Superior temporal gyrus (tissue), 1 donor: ENCODE measurements at regions not wholly inside any gene's neighbourhood (a gene's known extent, or its start where the extent isn't known, plus 50 kb on each side); places are given as distances from the start of the nearest gene placed in this dataset.
"Not testable (repeated sequence)": the region's sequence is repeated elsewhere in the genome, so short reads cannot be mapped to it uniquely, and the experiment has no call there.

Source experiments
- DNase-seq: peaks from one replicate; pipeline ENCODE4 v3.0.0-alpha.2; 2016; ENCODE audit errors: extremely low spot score

DNA sequence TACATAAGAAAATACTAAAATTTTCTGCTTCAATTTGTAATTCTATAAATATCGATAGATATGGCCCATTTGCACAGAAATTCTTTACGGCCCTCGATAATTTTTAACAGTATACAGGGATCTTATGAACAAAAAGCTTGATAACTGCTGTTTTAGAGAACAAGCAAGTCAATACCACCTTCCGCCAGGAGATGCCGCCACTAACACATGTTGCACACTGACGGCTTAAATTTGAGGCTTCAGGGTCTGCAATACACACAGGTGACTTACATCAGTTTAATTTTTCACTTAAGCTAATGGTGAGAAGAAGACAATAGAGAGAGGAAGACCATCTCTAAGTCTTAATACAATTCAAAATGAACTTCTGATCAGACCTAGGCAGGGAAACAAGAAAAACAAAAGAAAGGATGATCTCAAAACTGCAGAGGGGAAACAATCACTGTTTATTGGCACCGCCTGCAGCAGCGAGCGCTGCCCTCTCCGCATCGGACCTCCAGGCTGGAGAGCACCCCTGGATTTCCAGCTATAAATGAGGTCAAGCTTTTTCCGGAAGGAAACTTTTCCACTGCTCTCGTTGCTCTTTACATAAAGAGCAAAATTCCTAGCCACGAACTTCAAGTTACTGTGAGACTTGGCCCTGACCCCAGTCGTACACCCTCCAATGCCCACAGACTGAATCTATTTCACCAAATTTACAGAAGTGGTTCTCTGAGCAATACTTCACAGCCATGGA is 53.9 kb downstream of the OTOR start:
- DNase-seq = peak; percentile 89

DNA sequence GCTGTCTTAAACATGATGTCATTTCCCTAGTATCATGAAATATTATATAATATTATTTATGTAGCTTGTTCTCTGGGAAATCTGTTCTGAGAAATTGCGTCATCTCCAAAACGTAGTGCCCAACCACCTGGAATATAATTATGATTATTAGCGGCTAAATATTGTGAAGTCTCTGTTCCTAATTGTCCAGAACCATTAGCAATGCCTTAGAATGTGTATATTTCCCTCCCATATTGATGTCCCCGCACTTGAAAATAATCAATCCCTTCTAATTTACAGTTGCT is 54.4 kb downstream of the OTOR start:
- DNase-seq = no peak

DNA sequence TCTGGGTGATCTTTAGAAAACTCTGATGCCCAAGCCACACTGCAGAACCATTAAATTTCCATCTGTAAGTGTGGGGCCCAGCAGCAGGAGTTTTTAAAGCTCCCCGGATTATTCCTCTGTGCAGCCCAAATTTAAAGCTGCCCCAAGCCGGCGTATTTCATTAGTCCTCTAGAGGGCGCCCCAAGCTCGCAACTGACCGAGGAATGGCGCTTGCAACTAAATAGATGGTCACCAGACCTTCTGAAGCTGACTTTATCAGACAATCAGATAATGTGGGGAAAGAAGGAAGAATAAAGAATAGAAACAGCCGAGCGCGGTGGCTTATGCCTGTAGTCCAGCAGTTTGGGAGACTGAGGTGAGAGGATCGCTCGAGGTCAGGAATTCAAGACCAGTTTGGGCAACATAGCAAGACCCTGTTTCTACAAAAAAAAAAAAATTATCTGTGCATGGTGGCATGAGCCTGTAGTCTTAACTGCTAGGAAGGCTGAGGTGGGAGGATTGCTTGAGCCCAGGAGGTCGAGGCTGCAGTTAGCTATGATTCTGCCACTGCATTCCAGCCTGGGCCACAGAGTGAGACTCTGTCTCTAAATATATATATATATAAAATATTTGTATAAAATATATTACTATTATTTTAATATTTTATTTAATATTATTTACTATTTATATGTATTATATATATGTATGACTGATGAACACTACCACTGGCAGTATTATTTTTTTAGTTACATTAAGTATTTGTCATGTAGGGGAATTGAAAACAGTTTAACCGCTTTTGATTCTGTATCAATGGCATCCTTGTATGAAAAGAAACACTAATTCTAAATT is 56.0 kb downstream of the OTOR start:
- DNase-seq = peak; percentile 90

DNA sequence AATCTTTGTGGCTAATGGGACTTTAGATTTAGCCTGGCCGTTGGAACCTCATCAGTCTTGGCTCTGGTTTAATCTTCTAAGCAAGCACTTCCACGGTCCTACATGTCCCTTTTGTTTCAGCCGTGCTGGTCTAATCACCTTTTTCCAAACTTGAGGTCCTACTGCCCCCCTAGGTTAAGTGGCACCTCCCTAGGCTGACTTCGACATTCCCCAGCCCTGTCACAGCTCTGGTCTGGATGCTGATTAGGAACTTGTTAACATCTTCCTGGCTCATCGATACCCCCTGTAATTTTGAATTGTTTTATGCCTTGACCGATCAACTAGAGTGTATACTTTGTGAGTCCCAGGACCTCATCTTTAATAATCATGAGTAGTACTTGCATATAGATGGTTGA is 56.6 kb downstream of the OTOR start:
- DNase-seq = no peak

DNA sequence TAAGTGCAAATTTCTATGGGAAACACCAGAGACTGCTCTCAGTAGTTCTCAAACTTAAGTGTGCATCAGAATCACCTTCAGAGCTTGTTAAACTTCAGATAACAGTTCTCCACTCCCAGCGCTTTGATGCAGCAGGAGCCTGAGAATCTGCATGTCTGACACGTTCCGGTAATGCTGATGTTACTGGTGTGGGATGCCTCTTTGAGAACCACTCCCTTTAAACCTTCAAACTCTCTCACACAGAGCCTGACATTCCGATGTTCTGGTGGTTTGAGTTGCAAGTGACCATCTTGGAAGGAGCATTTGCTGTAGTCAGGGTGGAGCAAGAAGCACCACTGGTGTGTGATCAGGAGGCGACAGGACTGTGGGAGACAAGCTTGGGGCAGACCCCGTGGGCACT is 57.9 kb downstream of the OTOR start:
- DNase-seq = no peak

DNA sequence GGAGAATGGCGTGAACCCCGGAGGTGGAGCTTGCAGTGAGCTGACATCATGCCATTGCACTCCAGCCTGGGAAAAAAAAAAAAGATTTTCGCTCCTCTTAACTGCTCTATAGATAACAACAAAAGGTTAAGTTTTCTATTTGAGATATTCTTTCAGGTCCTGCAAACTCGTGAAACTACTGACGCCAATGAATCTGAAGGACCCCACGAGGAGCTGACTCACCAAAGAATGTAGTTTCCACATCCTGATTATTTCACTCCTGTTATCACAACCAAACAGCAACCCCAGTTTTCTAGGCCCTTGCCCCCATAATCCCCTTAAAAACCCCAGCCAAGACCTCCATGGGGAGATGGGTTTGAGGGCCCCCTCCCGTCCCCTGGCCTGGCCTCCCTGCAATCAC is 58.7 kb downstream of the OTOR start:
- no peak for DNase-seq

DNA sequence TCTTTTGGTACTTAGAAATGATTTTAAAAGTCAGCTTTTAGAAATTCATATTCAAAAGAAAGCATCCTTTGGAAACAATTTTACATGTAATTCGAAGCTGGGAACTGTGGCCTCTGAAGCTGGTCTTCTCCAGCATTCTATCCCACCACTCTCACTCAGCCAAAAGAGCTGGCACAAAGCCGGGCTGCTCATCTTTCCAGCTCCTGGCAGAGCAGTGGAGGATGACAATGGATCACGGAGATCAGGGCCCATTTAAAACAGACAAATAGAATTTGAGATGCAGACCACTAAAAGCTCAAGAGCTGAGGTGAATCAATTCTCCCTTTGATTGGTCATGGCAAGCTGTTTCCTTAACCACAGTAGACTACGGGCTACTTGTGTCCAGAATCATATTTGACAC is 60.6 kb downstream of the OTOR start:
- DNase-seq = no peak

DNA sequence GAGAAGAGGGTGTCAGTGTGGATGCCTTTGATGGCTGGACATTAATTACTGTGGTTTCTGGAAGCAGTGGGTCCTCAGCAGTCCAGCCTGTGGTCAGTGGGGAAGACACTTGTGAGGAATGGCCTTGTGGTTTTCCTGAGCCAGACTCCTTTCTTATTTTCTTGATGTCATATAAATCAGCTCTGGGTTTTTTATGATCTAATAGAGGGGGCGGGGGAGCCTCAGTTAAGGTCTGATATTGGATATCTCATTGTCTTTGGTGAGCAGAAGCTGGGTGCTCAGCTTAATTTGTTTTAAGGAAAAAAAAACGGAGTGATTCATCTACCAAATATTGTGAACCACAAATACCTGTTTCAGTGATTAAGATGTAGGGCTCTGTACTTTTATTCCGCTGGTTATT is 62.1 kb downstream of the OTOR start:
- DNase-seq = no peak

DNA sequence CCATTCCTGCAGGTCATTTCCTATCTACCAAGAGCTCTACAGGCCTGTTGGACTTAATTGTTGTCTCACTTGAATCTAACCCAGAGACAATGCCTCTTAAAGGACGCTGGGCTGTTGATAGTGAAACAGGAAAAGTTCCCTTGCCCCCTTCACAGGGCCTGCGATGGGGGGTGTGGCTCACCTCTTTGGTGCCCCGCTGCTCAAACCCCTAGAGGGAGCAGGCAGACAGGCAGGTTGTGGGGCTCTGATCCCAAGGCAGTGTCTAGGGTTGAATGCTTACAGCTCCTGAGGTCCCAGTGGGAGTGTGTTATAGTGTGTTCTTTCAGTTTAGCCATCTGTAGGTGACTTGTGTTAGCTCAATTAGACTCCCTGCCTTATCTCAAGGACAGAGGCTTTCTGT is 68.0 kb downstream of the OTOR start:
- no peak for DNase-seq

DNA sequence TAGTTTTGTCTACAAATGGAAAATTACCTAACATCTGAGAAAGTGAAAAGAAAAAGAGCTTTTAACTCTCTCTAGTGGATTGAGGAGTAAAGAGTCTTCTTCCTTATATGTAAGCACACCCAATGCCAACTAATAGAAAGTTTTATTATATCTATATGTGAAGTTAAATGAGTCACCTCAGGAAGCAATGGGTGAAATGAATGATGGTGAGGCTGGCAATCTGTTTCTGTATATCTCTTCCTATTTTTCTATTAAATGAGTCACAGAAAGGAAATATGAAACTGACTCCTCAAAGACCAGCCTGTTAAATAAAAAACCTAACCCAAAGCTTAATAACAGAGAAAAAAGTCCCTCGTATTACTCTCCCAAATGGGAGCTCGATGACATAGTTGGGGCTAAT is 71.3 kb downstream of the OTOR start:
- DNase-seq = no peak

DNA sequence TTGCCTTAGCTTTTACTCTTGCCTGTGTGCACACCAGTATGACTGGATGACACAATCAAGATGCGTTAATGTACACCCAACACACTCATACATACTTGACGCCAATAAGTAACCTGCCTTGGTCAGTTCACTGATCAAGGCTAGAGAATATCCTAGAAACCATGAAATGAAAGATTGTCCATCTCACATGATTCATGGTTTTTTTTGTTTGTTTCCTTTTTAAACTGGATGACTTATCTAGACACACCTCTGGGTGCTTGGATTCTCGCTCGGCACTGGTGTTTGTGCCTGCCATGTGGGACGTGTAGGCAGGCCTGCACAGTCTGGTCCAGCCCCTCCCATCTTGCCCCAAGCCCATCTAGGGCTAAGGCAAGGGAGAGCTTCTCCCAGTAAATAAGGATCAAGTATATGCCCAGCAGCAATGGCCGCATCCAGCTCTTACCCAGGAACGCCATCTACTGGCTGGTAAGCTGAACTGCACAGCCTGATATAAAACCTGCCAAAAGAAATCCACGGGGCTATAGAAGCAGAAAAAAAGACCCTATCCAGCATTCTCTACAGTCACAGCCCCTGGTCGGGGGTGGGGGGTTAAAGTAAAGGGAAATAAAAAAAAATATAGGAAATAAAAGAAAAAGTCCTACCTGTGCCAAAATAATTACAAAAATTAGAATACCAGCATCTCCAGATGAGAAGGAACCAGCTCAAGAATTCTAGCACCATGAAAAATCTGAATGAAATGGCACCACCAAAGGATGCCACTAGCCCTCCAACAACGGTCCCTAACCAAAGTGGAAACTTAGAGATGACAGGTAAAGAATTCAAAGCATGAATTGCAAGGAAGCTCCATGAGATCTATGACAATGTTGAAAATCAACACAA is 73.3 kb downstream of the OTOR start:
- peak; percentile 29 for DNase-seq

DNA sequence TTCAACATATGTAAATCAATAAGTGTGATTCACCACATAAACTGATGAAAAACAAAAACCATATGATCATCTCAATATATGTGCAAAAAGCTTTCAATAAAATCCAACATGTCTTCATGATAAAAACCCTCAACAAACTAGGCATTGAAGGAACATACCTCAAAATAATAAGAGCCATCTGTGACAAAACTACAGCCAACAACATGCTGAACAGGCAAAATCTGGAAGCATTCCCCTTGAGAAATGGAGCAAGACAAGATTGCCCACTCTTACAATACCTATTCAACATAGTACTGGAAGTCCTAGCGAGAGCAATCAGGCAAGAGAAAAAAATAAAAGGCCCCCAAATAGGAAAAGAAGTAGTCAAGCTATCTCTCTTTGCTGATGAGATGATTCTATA is 76.5 kb downstream of the OTOR start:
- DNase-seq = no peak

DNA sequence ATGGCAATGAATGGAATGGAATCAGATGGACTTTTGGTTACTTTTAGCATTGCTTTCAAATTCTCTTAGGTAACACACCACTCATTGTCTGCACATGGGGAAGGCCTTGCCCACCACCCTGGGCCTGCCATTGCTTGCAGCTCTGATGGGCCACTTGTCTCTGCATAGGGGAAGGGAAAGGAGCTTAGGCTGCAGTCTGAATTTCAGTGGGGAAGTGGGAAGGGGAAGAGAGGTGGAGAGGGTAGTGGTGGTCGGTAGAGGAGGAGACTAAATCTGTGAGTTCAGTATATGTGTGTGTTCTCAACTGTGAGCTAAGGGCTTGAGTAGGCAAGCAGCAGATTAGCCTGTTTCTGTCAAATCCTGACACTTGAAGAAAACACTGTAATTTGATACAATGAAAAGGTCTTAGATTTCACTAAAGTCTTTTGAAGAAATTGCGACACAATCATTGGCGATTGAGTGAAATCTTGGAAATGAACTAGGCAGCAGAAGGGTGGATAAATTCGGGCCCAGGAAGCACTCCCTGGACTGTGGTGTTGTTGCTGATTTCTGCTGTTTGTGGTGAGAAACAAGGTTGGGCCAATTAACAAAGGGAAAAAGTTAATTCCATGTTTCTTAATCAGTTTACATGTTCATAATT is 80.6 kb downstream of the OTOR start:
- no peak for DNase-seq

DNA sequence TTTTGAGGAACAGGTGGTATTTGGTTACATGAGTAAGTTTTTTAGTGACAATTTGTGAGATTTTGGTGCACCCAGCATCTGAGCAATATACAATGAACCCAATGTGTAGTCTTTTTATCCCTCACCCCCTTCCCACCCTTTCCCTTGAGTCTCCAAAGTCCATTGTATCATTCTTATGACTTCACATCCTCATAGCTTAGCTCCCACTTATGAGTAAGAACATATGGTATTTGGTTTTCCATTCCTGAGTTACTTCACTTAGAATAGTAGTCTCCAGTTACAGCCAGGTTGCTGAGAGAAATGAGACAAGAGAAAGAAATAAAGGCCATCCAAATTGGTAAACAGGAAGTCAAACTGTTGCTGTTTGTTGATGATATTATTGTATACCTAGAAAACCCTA is 87.5 kb downstream of the OTOR start:
- DNase-seq = not testable (repeated sequence)

DNA sequence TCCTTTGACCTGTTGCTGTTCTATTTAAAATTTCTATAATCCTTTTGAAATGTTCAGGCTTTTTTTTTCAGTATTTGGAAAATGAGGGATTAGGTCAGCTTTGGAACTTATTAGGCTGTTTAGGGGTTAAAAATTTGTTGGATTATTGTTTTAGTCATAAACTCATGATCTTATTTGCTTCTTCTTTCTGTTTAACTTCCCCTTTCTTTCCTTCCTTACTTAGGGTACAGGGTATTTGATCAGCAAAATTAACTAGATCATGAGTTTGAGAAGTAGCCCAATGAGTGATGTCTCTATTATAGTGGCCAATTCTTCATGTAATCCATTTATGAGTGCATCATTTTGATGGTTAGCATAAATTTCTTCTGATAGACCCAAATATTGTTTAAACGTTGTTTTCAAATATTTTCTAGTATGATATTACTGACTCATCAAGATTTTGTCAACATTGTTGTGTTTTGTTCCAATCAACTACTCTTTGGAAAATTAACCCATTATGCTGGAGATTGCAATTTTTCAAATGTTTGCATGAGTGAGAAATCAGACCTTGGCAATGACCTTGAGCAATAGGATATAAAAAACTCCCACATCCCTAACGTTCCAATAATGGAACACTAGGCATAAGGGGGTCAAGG is 94.4 kb downstream of the OTOR start:
- DNase-seq = no peak

DNA sequence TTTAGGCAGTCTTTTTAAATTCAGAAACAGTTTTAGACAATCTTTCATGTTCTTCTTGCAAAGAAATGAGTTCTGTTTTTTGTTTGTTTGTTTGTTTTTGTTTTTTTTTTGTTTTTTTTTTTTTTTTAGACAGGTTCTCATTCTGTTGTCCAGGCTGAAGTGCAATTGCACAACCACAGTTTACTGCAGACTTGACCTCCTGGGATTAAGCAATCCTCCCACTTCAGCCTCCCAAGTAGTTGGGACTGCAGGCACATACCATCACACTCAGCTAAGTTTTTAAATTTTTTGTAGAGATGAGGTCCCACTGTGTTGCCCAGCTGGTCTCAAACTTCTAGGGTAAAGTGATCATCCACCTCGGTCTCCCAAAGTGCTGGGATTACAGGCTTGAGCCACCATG is 96.2 kb downstream of the OTOR start:
- no peak for DNase-seq

DNA sequence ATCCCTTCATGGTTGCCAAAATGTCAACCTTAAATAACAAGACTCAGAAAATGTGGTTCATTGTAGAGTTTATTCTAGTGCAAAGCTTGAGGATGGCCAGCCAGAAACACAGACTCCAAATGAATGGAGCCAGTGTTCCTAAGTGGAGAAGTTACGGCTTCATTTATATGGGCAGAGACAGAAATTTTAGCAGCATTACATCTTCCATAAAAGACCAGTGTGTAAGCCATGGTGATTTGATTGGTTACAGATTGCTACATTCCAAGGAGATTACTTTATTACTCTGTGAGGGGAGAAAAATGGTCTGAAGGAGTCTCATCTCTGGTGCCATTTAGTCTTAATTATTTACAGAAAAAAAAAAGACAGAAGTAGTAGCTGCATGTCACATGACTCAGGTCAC is 97.8 kb downstream of the OTOR start:
- DNase-seq = no peak

DNA sequence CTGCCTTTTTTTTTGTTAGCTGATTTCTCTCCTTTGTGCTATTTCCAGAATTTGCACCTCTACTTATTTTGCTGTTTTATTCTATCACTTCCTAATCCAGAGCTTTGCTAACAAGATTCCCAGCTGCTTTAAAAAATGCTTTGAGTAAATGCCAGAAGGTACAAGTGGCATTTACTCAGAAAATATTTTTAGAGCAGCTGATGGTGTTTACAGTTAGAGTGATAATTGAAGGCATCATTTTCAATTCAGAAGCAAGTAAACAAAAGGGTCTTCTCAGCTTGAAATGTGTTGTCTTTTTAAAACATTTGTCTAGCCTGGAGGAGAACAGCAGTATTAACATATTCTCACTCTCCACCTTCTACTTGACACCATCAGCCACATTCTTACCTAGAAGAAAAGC is 99.9 kb downstream of the OTOR start:
- no peak for DNase-seq

DNA sequence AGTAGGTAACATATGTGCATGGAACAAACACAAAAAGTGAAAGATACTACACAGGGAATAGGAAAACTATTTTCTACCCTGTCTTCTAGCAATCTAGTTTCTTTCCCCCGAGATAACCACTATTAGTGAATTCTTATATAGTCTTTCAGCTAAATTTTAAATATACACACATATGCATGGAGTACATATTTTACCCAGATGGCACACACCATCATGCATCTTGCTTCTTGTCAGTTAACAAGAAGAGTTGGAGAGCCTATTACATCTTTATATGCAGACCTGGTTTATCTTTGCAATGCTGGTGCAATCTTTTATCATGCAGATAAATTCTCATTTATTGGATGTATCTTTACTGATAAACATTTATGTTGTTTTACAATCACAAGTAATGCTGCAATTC is 100.4 kb downstream of the OTOR start:
- DNase-seq = no peak

DNA sequence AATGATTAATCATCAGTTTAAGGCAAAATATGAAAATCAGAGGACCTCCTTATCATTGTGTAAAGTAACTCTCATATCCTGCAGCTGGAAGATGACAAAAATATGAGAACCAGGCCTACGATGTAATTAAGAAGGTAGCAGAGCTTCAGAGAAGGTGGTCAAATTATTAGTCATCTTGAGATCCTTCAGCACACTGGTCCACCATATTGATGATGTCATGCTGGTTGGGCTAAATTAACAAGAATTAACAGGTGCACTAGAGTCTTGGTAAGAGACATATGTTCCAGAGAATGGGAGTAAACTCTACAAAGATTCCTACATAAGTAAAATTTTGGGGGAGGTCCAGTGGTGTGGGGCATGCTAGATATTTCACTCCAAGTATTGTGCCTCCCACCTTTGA is 112.8 kb downstream of the OTOR start:
- DNase-seq = no peak

DNA sequence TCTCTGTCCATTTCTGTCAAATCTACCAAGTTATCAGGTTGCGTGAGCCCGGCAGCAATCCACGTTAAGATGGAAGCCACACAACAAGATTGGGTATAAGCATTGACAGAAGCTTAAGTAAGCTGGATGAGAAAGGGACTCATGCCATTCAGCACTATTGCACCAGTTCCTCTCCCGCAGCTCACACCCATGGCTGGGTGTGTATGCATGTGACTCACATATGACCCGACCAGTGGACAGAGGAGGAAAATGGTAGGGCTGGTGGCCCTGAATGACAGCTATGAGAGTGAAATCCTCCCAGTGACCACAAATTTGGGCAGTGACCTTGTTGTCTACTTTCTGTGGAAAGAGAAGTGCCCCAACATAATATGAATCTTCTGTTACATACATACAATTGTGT is 113.5 kb downstream of the OTOR start:
- no peak for DNase-seq

DNA sequence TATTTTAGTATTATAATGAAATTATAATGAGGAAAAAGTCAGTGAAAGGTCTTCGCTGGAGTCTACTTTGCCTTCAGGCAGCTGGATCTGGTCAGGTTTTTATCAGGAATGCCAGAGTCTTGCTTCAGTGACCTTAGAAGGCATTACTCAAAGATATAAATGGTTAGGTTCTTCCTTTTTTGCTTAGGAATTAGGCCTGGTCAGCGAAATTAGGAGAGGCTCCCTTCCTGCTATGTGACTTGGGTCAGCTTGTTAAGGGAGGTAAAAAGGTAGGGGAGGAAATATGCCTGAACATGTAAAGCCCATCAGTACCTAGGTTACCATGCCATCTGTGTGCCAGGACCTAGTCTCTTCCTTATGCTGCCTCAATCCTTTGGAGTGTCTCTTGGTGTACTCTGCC is 115.1 kb downstream of the OTOR start:
- DNase-seq = no peak
